ENCODE measurements at regions not wholly inside any gene's neighbourhood (a gene's known extent, or its start where the extent isn't known, plus 50 kb on each side); places are given as distances from the start of the nearest gene placed in this dataset.

- TF ChIP-seq CTCF (tag by site-specific recombination; IDR thresholded peaks at IDR 0.05) = no peak
- TF ChIP-seq ZBTB26 (tag by site-specific recombination; optimal IDR thresholded peaks at IDR 0.05) = no peak
- TF ChIP-seq ZSCAN18 (tag by site-specific recombination; IDR thresholded peaks at IDR 0.05) = no peak
- TF ChIP-seq ZNF707 (tag by site-specific recombination; IDR thresholded peaks at IDR 0.05) = no peak
- TF ChIP-seq SP3 (tag by site-specific recombination; IDR thresholded peaks at IDR 0.05) = no peak
- TF ChIP-seq ZNF292 (tag by site-specific recombination; IDR thresholded peaks at IDR 0.05; ENCODE audit: borderline replicate concordance, low read depth) = no peak
- TF ChIP-seq ZNF211 (tag by site-specific recombination; IDR thresholded peaks at IDR 0.05; ENCODE audit: low read depth) = no peak
These were observed 238.6 kb upstream of the CSNK1A1L start for GRCh38 chr13:37344056-37344455.

All from HEK293 (cell line).